GM23338 (cell line): ENCODE measurements at regions not wholly inside any gene's neighbourhood (a gene's known extent, or its start where the extent isn't known, plus 50 kb on each side); places are given as distances from the start of the nearest gene placed in this dataset.
A peak's percentile ranks its signal among the peaks of the same experiment; 100 is the strongest.

Experiments
- ATAC-seq: fragments of 200-7000 bp; cut with Tn5 transposase; 3 replicates; pipeline ENCODE4 v1.9.1; 2020
- DNase-seq: peaks from one replicate; pipeline ENCODE4 v3.0.0-alpha.2; 2015; ENCODE audit warnings: low spot score
- H2AFZ ChIP-seq: fragments of 200-600 bp; sonication (generic); 2 replicates; pipeline ENCODE4 v1.8.0; 2016; ENCODE audit warnings: antibody characterized with exemption, mild to moderate bottlenecking, moderate library complexity
- H3F3A ChIP-seq: fragments of 200-600 bp; sonication (generic); replicated peaks from 2 replicates; pipeline ENCODE4 v1.8.0; 2017; ENCODE audit warnings: antibody characterized with exemption, mixed run types, low read depth
- H3K27ac ChIP-seq: fragments of 200-600 bp; sonication (generic); 2 replicates; pipeline ENCODE4 v1.6.1; 2016; ENCODE audit warnings: low read depth
- H3K27me3 ChIP-seq: fragments of 200-600 bp; sonication (generic); 2 replicates; pipeline ENCODE4 v1.8.0; 2016; ENCODE audit warnings: mild to moderate bottlenecking, mixed run types, moderate library complexity; ENCODE audit not compliant: insufficient read depth
- H3K36me3 ChIP-seq: fragments of 200-600 bp; sonication (generic); 2 replicates; pipeline ENCODE4 v1.8.0; 2016; ENCODE audit warnings: mild to moderate bottlenecking; ENCODE audit not compliant: insufficient read depth
- H3K4me1 ChIP-seq: fragments of 200-600 bp; sonication (generic); 2 replicates; pipeline ENCODE4 v1.8.0; 2016; ENCODE audit warnings: mild to moderate bottlenecking, moderate library complexity; ENCODE audit not compliant: insufficient read depth
- H3K4me2 ChIP-seq: fragments of 200-600 bp; sonication (generic); 2 replicates; pipeline ENCODE4 v1.7.1; 2017; ENCODE audit warnings: mixed run types
- H3K4me3 ChIP-seq: fragments of 200-600 bp; sonication (generic); 2 replicates; pipeline ENCODE4 v1.6.1; 2016; ENCODE audit warnings: mixed run types
- H3K79me2 ChIP-seq: fragments of 200-600 bp; sonication (generic); replicated peaks from 2 replicates; pipeline ENCODE4 v1.8.0; 2017; ENCODE audit warnings: mild to moderate bottlenecking; ENCODE audit not compliant: insufficient read depth
- H3K9me2 ChIP-seq: fragments of 200-600 bp; sonication (generic); 2 replicates; pipeline ENCODE4 v1.8.0; 2017; ENCODE audit not compliant: insufficient read depth
- H4K20me1 ChIP-seq: fragments of 200-600 bp; sonication (generic); replicated peaks from 2 replicates; pipeline ENCODE4 v1.8.0; 2017; ENCODE audit warnings: mild to moderate bottlenecking; ENCODE audit not compliant: insufficient read depth
- H3K27ac Mint-ChIP-seq: 2 replicates; pipeline ENCODE4 v1.8.0; 2020; ENCODE audit warnings: inconsistent platforms, mild to moderate bottlenecking, moderate library complexity, mixed read lengths
- H3K27me3 Mint-ChIP-seq: 3 replicates; pipeline ENCODE4 v1.8.0; 2022; ENCODE audit warnings: low read depth, mild to moderate bottlenecking, moderate library complexity, mixed read lengths, inconsistent platforms; ENCODE audit not compliant: insufficient read depth, poor library complexity
- H3K36me3 Mint-ChIP-seq: 3 replicates; pipeline ENCODE4 v1.8.0; 2021; ENCODE audit warnings: low read depth, mild to moderate bottlenecking, inconsistent platforms, moderate library complexity, mixed read lengths
- H3K4me1 Mint-ChIP-seq: 3 replicates; pipeline ENCODE4 v1.8.0; 2020; ENCODE audit warnings: mild to moderate bottlenecking, inconsistent platforms, mixed read lengths
- H3K4me3 Mint-ChIP-seq: 3 replicates; pipeline ENCODE4 v1.8.0; 2021; ENCODE audit warnings: moderate library complexity, mild to moderate bottlenecking, inconsistent platforms, mixed read lengths
- H3K9me3 Mint-ChIP-seq: 3 replicates; pipeline ENCODE4 v1.8.0; 2020; ENCODE audit warnings: moderate library complexity, mild to moderate bottlenecking, inconsistent platforms, mixed read lengths
- CREB1 ChIP-seq: fragments of 250-450 bp; sonication (Bioruptor Pico); IDR thresholded peaks from 2 replicates; pipeline ENCODE4 v1.5.0; 2020; ENCODE audit warnings: low read depth, mild to moderate bottlenecking, moderate library complexity
- CTCF ChIP-seq, 2 experiments: fragments of 200-600 bp in 1 of 2; sonication (generic) in 1 of 2; conservative IDR thresholded peaks; 2 replicates each; pipeline versions ENCODE4 v1.5.1 to v1.6.1; 2016 to 2017; ENCODE audit warnings: antibody characterized with exemption in 2 of 2, low read depth in 2 of 2, mild to moderate bottlenecking in 2 of 2, moderate library complexity in 1 of 2
- ETS1 ChIP-seq: IDR thresholded peaks from 2 replicates; pipeline ENCODE4 v1.6.1; 2016; ENCODE audit warnings: antibody characterized with exemption
- EZH2 ChIP-seq: fragments of 200-600 bp; sonication (generic); IDR thresholded peaks from one replicate; pipeline ENCODE4 v1.8.0; 2017; ENCODE audit warnings: antibody characterized with exemption, mild to moderate bottlenecking, low read depth; ENCODE audit not compliant: unreplicated experiment
- EZH2phosphoT487 ChIP-seq: fragments of 200-600 bp; sonication (generic); IDR thresholded peaks from one replicate; pipeline ENCODE4 v1.8.1; 2018; ENCODE audit warnings: antibody characterized with exemption; ENCODE audit not compliant: unreplicated experiment
- JUNB ChIP-seq: IDR thresholded peaks from one replicate; pipeline ENCODE4 v1.6.1; 2016; ENCODE audit warnings: antibody characterized with exemption; ENCODE audit not compliant: unreplicated experiment
- NANOG ChIP-seq: IDR thresholded peaks from 2 replicates; pipeline ENCODE4 v1.6.1; 2016; ENCODE audit warnings: antibody characterized with exemption, borderline replicate concordance
- POLR2AphosphoS5 ChIP-seq: IDR thresholded peaks from 2 replicates; pipeline ENCODE4 v1.6.1; 2016; ENCODE audit warnings: antibody characterized with exemption, low read depth
- REST ChIP-seq: IDR thresholded peaks from one replicate; pipeline ENCODE4 v1.6.1; 2018; ENCODE audit warnings: antibody characterized with exemption; ENCODE audit not compliant: unreplicated experiment
- STAT1 ChIP-seq: IDR thresholded peaks from one replicate; pipeline ENCODE4 v1.6.1; 2016; ENCODE audit warnings: antibody characterized with exemption; ENCODE audit not compliant: unreplicated experiment
- ZNF114 ChIP-seq: fragments of 250-450 bp; sonication (Bioruptor Pico); IDR thresholded peaks from 2 replicates; pipeline ENCODE4 v1.5.0; 2020; ENCODE audit warnings: mild to moderate bottlenecking, moderate library complexity
- ZNF331 ChIP-seq: fragments of 250-450 bp; sonication (Bioruptor Pico); IDR thresholded peaks from 2 replicates; pipeline ENCODE4 v1.5.0; 2020; ENCODE audit warnings: low read depth, mild to moderate bottlenecking, moderate library complexity
- TF ChIP-seq, protein P1 (sequence below): fragments of 250-450 bp; sonication (Bioruptor Pico); IDR thresholded peaks from 2 replicates; pipeline ENCODE4 v1.5.0; 2020; ENCODE audit warnings: mild to moderate bottlenecking, moderate library complexity

GRCh38 chr2:118530976-118531375 lies 316.5 kb downstream of the EN1 start:
- H3K27me3 Mint-ChIP-seq = peaks cover 10% of the 10 kb centered on the region
- no peak for TF ChIP-seq REST
- no peak for TF ChIP-seq CTCF (conservative IDR thresholded peaks at IDR 0.05; ENCODE audit: low read depth in 2 of 2)
- TF ChIP-seq STAT1 = no peak
- no peak for TF ChIP-seq CREB1
- TF ChIP-seq, protein P1, sequence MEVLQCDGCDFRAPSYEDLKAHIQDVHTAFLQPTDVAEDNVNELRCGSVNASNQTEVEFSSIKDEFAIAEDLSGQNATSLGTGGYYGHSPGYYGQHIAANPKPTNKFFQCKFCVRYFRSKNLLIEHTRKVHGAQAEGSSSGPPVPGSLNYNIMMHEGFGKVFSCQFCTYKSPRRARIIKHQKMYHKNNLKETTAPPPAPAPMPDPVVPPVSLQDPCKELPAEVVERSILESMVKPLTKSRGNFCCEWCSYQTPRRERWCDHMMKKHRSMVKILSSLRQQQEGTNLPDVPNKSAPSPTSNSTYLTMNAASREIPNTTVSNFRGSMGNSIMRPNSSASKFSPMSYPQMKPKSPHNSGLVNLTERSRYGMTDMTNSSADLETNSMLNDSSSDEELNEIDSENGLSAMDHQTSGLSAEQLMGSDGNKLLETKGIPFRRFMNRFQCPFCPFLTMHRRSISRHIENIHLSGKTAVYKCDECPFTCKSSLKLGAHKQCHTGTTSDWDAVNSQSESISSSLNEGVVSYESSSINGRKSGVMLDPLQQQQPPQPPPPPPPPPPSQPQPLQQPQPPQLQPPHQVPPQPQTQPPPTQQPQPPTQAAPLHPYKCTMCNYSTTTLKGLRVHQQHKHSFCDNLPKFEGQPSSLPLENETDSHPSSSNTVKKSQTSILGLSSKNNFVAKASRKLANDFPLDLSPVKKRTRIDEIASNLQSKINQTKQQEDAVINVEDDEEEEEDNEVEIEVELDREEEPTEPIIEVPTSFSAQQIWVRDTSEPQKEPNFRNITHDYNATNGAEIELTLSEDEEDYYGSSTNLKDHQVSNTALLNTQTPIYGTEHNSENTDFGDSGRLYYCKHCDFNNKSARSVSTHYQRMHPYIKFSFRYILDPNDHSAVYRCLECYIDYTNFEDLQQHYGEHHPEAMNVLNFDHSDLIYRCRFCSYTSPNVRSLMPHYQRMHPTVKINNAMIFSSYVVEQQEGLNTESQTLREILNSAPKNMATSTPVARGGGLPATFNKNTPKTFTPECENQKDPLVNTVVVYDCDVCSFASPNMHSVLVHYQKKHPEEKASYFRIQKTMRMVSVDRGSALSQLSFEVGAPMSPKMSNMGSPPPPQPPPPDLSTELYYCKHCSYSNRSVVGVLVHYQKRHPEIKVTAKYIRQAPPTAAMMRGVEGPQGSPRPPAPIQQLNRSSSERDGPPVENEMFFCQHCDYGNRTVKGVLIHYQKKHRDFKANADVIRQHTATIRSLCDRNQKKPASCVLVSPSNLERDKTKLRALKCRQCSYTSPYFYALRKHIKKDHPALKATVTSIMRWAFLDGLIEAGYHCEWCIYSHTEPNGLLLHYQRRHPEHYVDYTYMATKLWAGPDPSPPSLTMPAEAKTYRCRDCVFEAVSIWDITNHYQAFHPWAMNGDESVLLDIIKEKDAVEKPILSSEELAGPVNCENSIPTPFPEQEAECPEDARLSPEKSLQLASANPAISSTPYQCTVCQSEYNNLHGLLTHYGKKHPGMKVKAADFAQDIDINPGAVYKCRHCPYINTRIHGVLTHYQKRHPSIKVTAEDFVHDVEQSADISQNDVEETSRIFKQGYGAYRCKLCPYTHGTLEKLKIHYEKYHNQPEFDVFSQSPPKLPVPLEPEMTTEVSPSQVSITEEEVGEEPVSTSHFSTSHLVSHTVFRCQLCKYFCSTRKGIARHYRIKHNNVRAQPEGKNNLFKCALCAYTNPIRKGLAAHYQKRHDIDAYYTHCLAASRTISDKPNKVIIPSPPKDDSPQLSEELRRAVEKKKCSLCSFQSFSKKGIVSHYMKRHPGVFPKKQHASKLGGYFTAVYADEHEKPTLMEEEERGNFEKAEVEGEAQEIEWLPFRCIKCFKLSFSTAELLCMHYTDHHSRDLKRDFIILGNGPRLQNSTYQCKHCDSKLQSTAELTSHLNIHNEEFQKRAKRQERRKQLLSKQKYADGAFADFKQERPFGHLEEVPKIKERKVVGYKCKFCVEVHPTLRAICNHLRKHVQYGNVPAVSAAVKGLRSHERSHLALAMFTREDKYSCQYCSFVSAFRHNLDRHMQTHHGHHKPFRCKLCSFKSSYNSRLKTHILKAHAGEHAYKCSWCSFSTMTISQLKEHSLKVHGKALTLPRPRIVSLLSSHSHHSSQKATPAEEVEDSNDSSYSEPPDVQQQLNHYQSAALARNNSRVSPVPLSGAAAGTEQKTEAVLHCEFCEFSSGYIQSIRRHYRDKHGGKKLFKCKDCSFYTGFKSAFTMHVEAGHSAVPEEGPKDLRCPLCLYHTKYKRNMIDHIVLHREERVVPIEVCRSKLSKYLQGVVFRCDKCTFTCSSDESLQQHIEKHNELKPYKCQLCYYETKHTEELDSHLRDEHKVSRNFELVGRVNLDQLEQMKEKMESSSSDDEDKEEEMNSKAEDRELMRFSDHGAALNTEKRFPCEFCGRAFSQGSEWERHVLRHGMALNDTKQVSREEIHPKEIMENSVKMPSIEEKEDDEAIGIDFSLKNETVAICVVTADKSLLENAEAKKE (CRISPR knock-in tag) = no peak
- no peak for TF ChIP-seq JUNB
- TF ChIP-seq ZNF331 (CRISPR knock-in tag) = no peak
- no peak for TF ChIP-seq ZNF114 (CRISPR knock-in tag)
- TF ChIP-seq POLR2AphosphoS5 = no peak
- TF ChIP-seq EZH2 = no peak
- TF ChIP-seq EZH2phosphoT487 = no peak
- TF ChIP-seq ETS1 = no peak
- no peak for TF ChIP-seq NANOG
- no peak for ATAC-seq
- H3K4me3 Mint-ChIP-seq = no peak overlapping the region
- Histone ChIP-seq H3K27ac (no peak overlapping the region), H3K4me2 (no peak overlapping the region), H3K4me1 (peaks cover 28% of the 10 kb centered on the region), H3K27me3 (no peaks in the 10 kb centered on the region), H3K79me2 (no peaks in the 10 kb centered on the region), H3K9me2 (peaks cover 5% of the 10 kb centered on the region), H3K4me3 (no peak overlapping the region), H3K36me3 (no peaks in the 10 kb centered on the region), H4K20me1 (no peaks in the 10 kb centered on the region), H2AFZ (peak overlapping the region; percentile 15; the same call in 1 of the 2 replicates), H3F3A (no peaks in the 10 kb centered on the region)
- peaks cover 3% of the 10 kb centered on the region; the same call in 1 of the 3 replicates for H3K9me3 Mint-ChIP-seq
- no peak overlapping the region for H3K27ac Mint-ChIP-seq
- H3K36me3 Mint-ChIP-seq = peaks cover 11% of the 10 kb centered on the region
- H3K4me1 Mint-ChIP-seq = peaks cover 30% of the 10 kb centered on the region
- DNase-seq = no peak
